ENCODE measurements at regions not wholly inside any gene's neighbourhood (a gene's known extent, or its start where the extent isn't known, plus 50 kb on each side); places are given as distances from the start of the nearest gene placed in this dataset.

DNA sequence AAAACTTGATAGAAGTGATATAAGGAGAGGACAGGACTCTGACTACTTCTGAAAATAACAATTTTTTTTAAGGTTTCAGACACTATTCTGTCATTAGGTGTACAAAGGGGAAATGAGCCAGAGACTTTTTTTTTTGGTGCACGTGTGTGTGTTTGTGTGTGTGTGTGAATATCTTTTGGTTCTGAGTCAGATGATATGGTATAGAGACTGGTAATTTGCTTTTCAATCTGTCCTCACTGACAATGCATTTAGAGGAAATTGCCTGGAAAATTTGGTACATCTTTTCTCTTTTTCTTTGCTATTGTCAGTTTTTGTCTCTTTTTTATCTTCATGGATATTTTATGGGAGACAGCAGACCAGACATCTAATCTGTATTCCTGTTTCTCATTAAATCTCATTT is 59.3 kb downstream of the DDIT4L start:
- DNase-seq (no peak), ATAC-seq (no peak)

DNA sequence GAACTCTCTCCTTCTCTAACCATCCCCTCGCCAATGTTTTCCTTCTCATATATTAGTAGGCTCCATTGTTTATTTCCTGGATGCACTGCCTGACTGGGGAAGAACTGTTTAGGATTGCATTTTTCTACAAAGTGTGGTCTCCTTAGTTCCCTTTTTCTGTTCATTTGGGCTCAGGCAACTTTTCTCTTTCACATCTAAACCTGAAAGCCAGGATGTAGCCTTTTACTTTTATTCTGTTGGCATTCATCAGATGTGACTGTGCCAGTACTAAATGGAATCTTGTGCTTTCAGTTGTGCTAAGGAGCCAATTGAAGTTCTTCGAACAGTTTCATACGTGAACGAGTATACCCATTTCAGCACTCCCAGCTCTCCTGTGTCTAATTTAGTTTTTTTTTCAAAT is 59.8 kb downstream of the DDIT4L start:
- intact Hi-C loops (cut with DNase I, micrococcal nuclease): no loop called here
- DNase-seq (no peak), ATAC-seq (no peak)
- no peaks in the 10 kb centered on the region for H3K36me3 ChIP-seq (ENCODE audit: low read depth)
- no peaks in the 10 kb centered on the region for H3K9me3 ChIP-seq
- H3K4me3 ChIP-seq: no peak overlapping the region
- H3K4me1 ChIP-seq (ENCODE audit: low read depth): no peaks in the 10 kb centered on the region
- no peak for TF ChIP-seq CTCF (IDR thresholded peaks at IDR 0.05)

More for the DNA sequence above, 59.3 kb downstream of the DDIT4L start:
- H3K4me1 ChIP-seq (ENCODE audit: low read depth): no peaks in the 10 kb centered on the region
- no peak for TF ChIP-seq CTCF (IDR thresholded peaks at IDR 0.05)
- H3K4me3 ChIP-seq: no peak overlapping the region
- H3K36me3 ChIP-seq (ENCODE audit: low read depth): no peaks in the 10 kb centered on the region
- H3K9me3 ChIP-seq: no peaks in the 10 kb centered on the region
- intact Hi-C loops (cut with DNase I, micrococcal nuclease): no loop called here

DNA sequence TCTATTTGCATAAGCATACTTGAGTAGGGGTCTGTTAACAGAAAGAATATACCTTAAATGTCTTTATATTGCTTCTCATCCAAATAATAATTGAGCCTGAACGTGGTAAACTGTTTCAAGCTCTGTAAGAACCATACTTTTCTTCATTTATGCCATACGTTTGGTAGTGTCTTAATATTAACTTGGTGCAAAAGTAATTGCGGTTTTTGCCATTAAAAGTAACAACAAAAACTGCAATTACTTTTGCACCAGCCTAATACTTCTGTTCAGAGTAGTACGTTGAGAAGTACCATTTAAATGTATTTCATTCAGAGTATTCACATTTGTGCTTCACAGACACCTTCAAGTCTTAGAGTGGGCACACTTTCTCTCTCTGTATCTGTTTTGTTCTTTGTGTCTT is 60.5 kb downstream of the DDIT4L start:
- no peak for TF ChIP-seq CTCF (IDR thresholded peaks at IDR 0.05)
- intact Hi-C loops (cut with DNase I, micrococcal nuclease): no loop called here
- H3K9me3 ChIP-seq: no peaks in the 10 kb centered on the region
- DNase-seq (no peak), ATAC-seq (no peak)
- H3K4me3 ChIP-seq: no peak overlapping the region
- H3K36me3 ChIP-seq (ENCODE audit: low read depth): no peaks in the 10 kb centered on the region
- no peaks in the 10 kb centered on the region for H3K4me1 ChIP-seq (ENCODE audit: low read depth)

- no peak for TF ChIP-seq CTCF (IDR thresholded peaks at IDR 0.05)
- Histone ChIP-seq H3K4me1 (ENCODE audit: low read depth) (no peaks in the 10 kb centered on the region), H3K4me3 (no peak overlapping the region), H3K36me3 (ENCODE audit: low read depth) (no peaks in the 10 kb centered on the region), H3K9me3 (no peaks in the 10 kb centered on the region)
- DNase-seq: no peak
- ATAC-seq: no peak
- intact Hi-C loops (cut with DNase I, micrococcal nuclease): no loop called here
Observed at GRCh38 chr4:100128338-100128737, 61.9 kb downstream of the DDIT4L start.

DNA sequence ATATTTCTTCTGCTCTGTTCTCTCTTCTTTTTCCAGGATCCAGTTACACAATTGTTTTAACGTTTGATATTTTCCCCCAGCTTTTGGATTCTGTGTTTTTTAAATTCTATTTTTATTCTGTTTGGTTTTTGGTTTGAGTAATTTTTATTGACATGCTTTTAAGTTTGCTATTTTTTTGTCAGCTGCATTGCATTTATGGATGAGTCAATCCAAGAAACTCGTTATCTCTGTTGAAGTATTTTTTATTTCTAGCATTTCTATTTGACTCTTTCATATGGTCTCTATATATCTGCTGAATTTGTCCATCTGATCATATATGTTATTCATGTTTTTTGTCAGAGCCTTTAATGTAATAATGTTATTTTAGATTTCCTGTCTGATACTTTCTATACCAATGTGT is 65.6 kb downstream of the DDIT4L start:
- Histone ChIP-seq H3K4me1 (ENCODE audit: low read depth) (no peaks in the 10 kb centered on the region), H3K36me3 (ENCODE audit: low read depth) (no peaks in the 10 kb centered on the region), H3K9me3 (no peaks in the 10 kb centered on the region), H3K4me3 (no peak overlapping the region)
- no peak for TF ChIP-seq CTCF (IDR thresholded peaks at IDR 0.05)
- intact Hi-C loops (cut with DNase I, micrococcal nuclease): no loop called here
- DNase-seq (no peak), ATAC-seq (no peak)

DNA sequence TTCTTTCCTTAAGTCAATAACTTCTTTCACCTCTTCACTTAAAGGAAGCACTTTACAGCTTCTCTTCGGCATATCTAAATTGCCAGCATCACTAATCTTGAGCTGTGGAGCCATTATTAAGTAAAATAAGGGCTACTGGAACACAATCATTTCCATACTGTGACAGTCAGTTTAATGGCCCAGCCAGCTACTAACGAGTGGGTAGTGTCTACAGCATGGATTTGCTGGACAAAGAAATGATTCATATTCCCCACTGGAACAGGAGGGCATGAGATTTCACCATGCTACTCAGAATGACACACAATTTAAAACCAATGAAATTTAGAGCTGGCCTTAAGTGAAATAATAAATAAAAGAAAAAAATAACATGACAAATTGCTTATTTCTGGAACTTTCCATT is 72.1 kb downstream of the DDIT4L start:
- DNase-seq: no peak
- Histone ChIP-seq H3K9me3 (no peaks in the 10 kb centered on the region), H3K36me3 (ENCODE audit: low read depth) (no peaks in the 10 kb centered on the region), H3K4me3 (no peak overlapping the region), H3K4me1 (ENCODE audit: low read depth) (no peaks in the 10 kb centered on the region)
- intact Hi-C loops (cut with DNase I, micrococcal nuclease): no loop called here
- no peak for ATAC-seq
- TF ChIP-seq CTCF (IDR thresholded peaks at IDR 0.05): no peak

Data from mucosa of descending colon (tissue), 3 donors.